Peyer's patch (tissue), 4 donors: ENCODE measurements at regions not wholly inside any gene's neighbourhood (a gene's known extent, or its start where the extent isn't known, plus 50 kb on each side); places are given as distances from the start of the nearest gene placed in this dataset.

Source experiments
- DNase-seq, 3 donors: peaks; one replicate each; pipeline ENCODE4 v3.0.0-alpha.2; 2017 to 2019
- H3K27ac ChIP-seq, 4 donors: fragments of 200-600 bp; sonication (generic); one replicate each; pipeline ENCODE4 v1.5.1; 2016 to 2019
- H3K27me3 ChIP-seq, 2 donors: fragments of 200-600 bp; sonication (generic); one replicate each; pipeline ENCODE4 v1.5.1; 2019
- H3K36me3 ChIP-seq, 3 donors: fragments of 200-600 bp; sonication (generic); one replicate each; pipeline ENCODE4 v1.5.1; 2016 to 2019
- H3K4me1 ChIP-seq, 4 donors: fragments of 200-600 bp; sonication (generic); one replicate each; pipeline ENCODE4 v1.5.1; 2016 to 2019
- H3K4me3 ChIP-seq, 4 donors: fragments of 200-600 bp; sonication (generic); 1 replicate in 3 of 4; 2 replicates in 1 of 4; pipeline ENCODE4 v1.5.1; 2016 to 2019; ENCODE audit warnings: mild to moderate bottlenecking in 1 of 4
- H3K9me3 ChIP-seq, 4 donors: fragments of 200-600 bp; sonication (generic); one replicate each; pipeline ENCODE4 v1.5.1; 2016 to 2019; ENCODE audit warnings: mild to moderate bottlenecking in 1 of 4
- CTCF ChIP-seq, 6 experiments: fragments of 450-650 bp in 4 of 6; fragments of 200-600 bp in 2 of 6; sonication (generic) in 1 of 6; IDR thresholded peaks; one replicate each; pipeline ENCODE4 v1.5.1; 2017 to 2019; ENCODE audit warnings: antibody characterized with exemption in 6 of 6, mild to moderate bottlenecking in 3 of 6, moderate library complexity in 1 of 6
- POLR2A ChIP-seq, 2 donors: fragments of 450-650 bp; IDR thresholded peaks; one replicate each; pipeline ENCODE4 v1.5.1; 2017; ENCODE audit warnings: antibody characterized with exemption in 2 of 2, mild to moderate bottlenecking in 2 of 2, moderate library complexity in 2 of 2

- no peaks in the 10 kb centered on the region for H3K27me3 ChIP-seq
- no peaks in the 10 kb centered on the region for H3K36me3 ChIP-seq
- no peak for DNase-seq
- no peak overlapping the region for H3K27ac ChIP-seq
- H3K4me1 ChIP-seq: no peaks in the 10 kb centered on the region
- H3K4me3 ChIP-seq: no peak overlapping the region
- TF ChIP-seq POLR2A (IDR thresholded peaks at IDR 0.05) (no peak), CTCF (IDR thresholded peaks at IDR 0.05) (no peak)
- no peaks in the 10 kb centered on the region for H3K9me3 ChIP-seq
These were observed 872.7 kb downstream of the SLC16A7 start for GRCh38 chr12:60468546-60468945.

GRCh38 chr12:60475825-60476224, 880.0 kb downstream of the SLC16A7 start:
- H3K27me3 ChIP-seq: no peaks in the 10 kb centered on the region
- H3K4me3 ChIP-seq: no peak overlapping the region
- H3K36me3 ChIP-seq: no peaks in the 10 kb centered on the region
- no peak overlapping the region for H3K27ac ChIP-seq
- no peak for DNase-seq
- no peak for TF ChIP-seq POLR2A (IDR thresholded peaks at IDR 0.05)
- no peak for TF ChIP-seq CTCF (IDR thresholded peaks at IDR 0.05)
- H3K9me3 ChIP-seq: no peaks in the 10 kb centered on the region
- H3K4me1 ChIP-seq: no peaks in the 10 kb centered on the region

GRCh38 chr12:60487284-60487683, 891.5 kb downstream of the SLC16A7 start:
- H3K4me1 ChIP-seq: no peaks in the 10 kb centered on the region
- H3K4me3 ChIP-seq: no peak overlapping the region
- DNase-seq: no peak
- H3K27me3 ChIP-seq: no peaks in the 10 kb centered on the region
- H3K36me3 ChIP-seq: no peaks in the 10 kb centered on the region
- no peaks in the 10 kb centered on the region for H3K9me3 ChIP-seq
- H3K27ac ChIP-seq: no peak overlapping the region
- no peak for TF ChIP-seq POLR2A (IDR thresholded peaks at IDR 0.05)
- TF ChIP-seq CTCF (IDR thresholded peaks at IDR 0.05): no peak

- TF ChIP-seq CTCF (IDR thresholded peaks at IDR 0.05): no peak
- TF ChIP-seq POLR2A (IDR thresholded peaks at IDR 0.05): no peak
- H3K4me1 ChIP-seq: no peaks in the 10 kb centered on the region
- H3K36me3 ChIP-seq: no peaks in the 10 kb centered on the region
- no peak overlapping the region for H3K4me3 ChIP-seq
- DNase-seq: no peak
- no peaks in the 10 kb centered on the region for H3K9me3 ChIP-seq
- H3K27me3 ChIP-seq: no peaks in the 10 kb centered on the region
- no peak overlapping the region for H3K27ac ChIP-seq
These were observed 893.2 kb downstream of the SLC16A7 start for GRCh38 chr12:60489071-60489470.

- Histone ChIP-seq H3K27me3 (no peaks in the 10 kb centered on the region), H3K4me3 (no peak overlapping the region), H3K27ac (no peak overlapping the region), H3K36me3 (no peaks in the 10 kb centered on the region), H3K9me3 (no peaks in the 10 kb centered on the region), H3K4me1 (no peaks in the 10 kb centered on the region)
- no peak for DNase-seq
- TF ChIP-seq CTCF (IDR thresholded peaks at IDR 0.05) (peak in 4 of 6 experiments; percentile 10 to 37 (median 27)), POLR2A (IDR thresholded peaks at IDR 0.05) (no peak)
These were observed 898.4 kb downstream of the SLC16A7 start for GRCh38 chr12:60494244-60494643.

GRCh38 chr12:60498656-60499055, 902.8 kb downstream of the SLC16A7 start:
- no peaks in the 10 kb centered on the region for H3K36me3 ChIP-seq
- TF ChIP-seq CTCF (IDR thresholded peaks at IDR 0.05) (no peak), POLR2A (IDR thresholded peaks at IDR 0.05) (no peak)
- H3K4me3 ChIP-seq: no peak overlapping the region
- no peak overlapping the region for H3K27ac ChIP-seq
- H3K4me1 ChIP-seq: no peaks in the 10 kb centered on the region
- no peaks in the 10 kb centered on the region for H3K9me3 ChIP-seq
- DNase-seq: no peak
- H3K27me3 ChIP-seq: no peaks in the 10 kb centered on the region
